GM12873 (cell line): ENCODE measurements at regions not wholly inside any gene's neighbourhood (a gene's known extent, or its start where the extent isn't known, plus 50 kb on each side); places are given as distances from the start of the nearest gene placed in this dataset.

Experiments
- TF ChIP-seq, protein P1 (sequence below): IDR thresholded peaks from 2 replicates; pipeline ENCODE4 v1.5.1; 2012; ENCODE audit warnings: low read depth, mild to moderate bottlenecking, moderate library complexity, low read length, control low read depth; ENCODE audit not compliant: insufficient read depth; ENCODE audit errors: missing control alignments

DNA sequence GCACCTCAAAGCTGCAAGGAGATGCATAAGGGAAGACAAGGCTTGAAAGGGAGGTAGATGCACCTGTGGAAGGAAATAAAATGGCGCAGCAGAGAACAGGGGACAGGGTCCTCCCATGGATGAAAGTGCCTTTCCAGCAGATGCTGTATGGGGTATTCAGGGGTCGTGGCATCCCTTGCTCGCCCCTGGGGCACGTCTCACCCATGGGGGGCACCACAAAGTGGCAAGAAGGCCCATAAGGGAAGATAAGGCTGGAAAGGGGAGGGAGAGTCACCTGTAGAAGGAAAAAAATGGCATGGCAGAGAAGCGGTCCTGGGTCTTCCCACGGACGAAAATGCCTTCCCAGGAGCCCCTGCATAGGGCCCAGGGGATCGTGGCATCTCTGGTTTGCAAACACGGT is 265.1 kb downstream of the ALG10 start:
- TF ChIP-seq, protein P1, sequence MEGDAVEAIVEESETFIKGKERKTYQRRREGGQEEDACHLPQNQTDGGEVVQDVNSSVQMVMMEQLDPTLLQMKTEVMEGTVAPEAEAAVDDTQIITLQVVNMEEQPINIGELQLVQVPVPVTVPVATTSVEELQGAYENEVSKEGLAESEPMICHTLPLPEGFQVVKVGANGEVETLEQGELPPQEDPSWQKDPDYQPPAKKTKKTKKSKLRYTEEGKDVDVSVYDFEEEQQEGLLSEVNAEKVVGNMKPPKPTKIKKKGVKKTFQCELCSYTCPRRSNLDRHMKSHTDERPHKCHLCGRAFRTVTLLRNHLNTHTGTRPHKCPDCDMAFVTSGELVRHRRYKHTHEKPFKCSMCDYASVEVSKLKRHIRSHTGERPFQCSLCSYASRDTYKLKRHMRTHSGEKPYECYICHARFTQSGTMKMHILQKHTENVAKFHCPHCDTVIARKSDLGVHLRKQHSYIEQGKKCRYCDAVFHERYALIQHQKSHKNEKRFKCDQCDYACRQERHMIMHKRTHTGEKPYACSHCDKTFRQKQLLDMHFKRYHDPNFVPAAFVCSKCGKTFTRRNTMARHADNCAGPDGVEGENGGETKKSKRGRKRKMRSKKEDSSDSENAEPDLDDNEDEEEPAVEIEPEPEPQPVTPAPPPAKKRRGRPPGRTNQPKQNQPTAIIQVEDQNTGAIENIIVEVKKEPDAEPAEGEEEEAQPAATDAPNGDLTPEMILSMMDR: no peak

DNA sequence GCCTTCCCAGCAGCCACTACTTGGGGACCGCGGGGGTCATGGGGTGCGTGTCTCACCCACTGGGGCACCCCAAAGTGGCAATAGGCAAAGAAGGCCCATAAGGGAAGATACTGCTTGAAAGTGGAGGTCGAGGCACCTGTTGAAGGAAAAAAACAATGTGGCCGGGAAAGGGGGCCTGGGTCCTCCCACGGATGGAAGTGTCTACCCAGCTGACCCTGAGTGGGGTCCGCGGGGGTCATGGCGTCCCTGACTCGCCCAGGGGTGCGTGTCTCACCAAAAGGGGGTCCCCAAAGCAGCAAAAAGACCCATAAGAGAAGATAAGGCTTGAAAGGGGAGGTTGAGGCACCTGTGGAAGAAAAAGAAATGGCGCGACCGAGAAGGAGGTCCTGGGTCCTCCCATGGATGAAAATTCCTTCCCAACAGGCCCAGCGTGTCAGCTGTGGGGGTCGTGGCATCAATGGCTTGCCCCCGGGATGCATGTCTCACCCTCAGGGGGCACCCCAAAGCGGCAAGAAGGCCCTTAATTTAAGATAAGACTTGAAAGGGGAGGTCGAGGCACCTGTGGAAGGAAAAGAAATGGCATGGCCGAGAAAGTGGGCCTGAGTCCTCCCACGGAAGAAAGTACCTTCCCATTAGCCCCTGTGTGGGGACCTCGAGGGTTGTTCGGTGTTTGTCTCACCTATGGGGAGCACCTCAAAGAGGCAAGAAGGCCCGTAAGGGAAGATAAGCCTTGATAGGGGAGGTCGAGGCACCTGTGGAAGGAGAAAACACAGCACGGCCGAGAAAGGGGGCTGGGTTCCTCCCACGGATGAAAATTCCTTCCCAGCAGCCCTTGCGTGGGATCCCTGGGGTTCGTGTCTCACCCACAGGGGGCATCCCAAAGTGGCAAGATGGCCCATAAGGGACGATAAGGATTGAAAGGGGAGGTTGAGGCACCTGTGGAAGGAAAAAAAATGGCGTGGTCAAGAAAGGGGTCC is 266.0 kb downstream of the ALG10 start:
- TF ChIP-seq, protein P1: no peak

DNA sequence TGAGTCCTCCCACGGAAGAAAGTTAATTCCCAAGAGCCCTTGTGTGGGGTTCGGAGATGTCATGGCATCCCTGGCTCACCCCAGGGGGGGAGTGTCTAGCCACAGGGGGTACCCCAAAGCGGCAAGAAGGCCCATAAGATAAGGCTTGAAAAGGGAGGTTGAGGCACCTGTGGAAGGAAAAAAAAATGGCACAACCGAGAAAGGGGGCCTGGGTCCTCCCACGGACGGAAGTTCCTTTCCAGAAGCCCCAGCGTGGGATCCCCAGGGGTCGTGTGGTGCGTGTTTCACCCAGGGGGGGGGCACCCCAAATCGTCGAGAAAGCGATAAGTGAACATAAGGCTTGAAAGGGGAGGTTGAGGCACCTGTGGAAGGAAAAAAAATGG is 266.7 kb downstream of the ALG10 start:
- TF ChIP-seq, protein P1: no peak

DNA sequence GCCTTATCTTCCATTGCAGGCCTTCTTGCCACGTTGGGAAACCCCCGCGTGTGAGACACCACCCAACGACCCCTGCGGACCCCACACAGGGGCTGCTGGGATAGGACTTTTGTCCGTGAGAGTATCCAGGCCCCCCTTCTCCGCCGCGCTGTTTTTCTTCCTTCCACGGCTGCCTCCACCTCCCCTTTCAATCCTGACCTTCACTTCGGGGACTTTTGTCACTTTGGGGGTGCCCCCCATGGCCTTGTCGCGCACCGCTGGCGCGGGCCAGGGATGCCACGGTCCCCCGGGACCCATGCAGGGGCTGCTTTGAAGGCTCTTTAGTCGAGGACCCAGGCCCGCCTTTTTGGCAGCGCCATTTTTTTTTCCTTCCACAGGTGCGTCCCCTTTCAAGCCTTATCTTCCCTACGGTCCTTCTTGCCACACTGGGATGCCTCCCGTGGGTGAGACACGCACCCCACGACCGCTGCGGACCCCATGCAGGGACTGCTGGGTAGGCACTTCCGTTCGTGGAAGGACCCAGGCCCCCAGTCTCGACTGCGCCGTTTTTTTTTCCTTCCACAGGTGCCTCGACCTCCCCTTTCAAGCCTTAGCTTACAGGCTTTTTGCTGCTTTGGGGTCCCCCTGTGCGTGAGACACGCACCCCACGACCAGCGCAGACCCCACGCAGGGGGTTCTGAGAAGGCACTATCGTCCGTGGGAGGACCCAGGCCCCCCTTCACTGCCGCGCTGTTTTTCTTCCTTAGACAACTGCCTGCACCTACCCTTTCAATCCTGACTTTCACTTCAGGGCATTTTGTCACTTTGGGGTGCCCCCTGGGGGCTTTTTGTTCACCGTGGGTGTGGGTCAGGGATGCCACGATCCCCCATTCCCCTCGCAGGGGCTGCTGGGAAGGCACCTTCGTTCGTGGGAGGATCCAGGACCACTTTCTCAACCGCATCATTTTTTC is 267.4 kb downstream of the ALG10 start:
- TF ChIP-seq, protein P1: no peak

DNA sequence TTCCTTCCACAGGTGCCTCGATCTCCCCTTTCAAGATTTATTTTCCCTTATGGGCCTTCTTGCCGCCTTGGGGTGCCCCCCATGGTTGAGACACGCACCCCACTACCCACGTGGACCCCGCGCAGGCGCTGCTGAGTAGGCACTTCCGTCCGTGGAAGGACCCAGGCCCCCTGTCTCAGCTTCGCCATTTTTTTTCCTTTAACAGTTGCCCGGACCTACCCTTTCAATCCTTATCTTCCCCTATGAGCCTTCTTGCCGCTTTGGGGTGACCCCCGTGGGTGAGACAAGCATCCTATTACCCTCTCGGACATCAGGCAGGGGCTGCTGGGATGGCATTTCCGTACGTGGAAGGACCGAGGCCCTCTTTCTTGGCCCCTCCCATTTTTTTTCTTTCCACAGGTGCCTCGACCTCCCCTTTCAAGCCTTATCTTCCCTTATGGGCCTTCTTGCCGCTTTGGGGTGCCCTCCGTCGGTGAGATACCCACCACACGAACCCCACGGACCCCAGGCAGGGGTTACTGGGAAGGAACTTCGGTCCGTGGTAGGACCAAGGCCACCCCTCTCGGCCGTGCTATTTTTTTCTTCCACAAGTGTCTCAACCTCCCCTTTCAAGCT is 268.2 kb downstream of the ALG10 start:
- TF ChIP-seq, protein P1: no peak

DNA sequence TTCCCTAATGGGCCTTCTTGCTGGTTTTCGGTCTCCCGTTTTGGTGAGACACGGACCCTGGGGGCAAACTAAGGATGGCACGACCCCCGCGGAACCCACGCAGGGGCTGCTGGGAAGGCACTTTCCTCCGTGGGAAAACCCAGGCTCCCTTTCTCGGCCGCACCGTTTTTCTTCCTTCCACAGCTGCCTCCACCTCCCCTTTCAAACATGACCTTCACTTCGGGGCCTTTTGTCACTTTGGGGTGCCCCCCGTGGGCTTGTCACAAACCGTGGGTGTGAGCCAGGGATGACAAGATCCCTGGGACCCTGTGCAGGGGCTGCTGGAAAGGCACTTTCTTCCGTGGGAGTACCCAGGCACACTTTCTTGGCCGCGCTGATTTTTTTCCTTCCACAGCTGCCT is 268.7 kb downstream of the ALG10 start:
- TF ChIP-seq, protein P1: no peak

DNA sequence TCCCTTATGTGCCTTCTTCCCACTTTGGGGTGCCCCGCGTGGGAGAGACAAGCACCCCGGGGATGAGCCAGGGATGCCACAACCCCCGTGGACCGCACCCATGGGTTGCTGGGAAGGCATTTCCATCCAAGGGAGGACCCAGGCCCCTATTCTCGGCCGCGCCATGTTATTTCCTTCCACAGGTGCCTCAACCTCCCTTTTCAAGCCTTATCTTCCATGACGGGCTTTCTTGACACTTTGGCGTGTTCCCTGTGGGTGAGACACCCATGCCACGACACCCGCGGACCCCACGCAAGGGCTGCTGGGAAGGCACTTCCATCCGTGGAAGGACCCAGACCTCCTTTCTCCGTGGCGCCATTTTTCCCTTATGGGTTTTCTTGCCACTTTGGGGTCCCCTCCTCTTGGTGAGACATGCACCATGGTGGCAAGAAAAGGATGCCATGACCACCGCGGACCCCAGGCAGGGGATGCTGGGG is 269.2 kb downstream of the ALG10 start:
- TF ChIP-seq, protein P1: no peak
